ENCODE measurements at regions not wholly inside any gene's neighbourhood (a gene's known extent, or its start where the extent isn't known, plus 50 kb on each side); places are given as distances from the start of the nearest gene placed in this dataset.

DNA sequence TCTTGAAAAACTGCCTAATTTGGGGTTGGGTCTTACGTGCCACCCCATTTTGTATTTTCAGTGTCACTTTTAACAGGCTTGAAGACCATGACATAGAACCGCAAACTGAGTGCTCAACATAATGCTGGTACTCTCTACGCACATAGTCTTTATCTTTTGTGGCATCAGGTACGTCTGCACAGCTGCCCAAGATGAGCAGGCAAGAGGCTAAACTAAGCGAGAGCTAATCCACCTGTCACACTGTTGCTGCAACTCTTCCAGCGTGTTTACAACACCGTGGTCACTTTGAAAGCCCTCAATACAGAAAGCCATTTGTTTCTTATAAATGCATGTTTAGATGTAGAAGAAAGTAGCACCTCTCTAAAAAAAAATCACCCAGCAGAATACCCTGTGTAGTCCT, 270.0 kb upstream of the TCF4 start:
- TF ChIP-seq, protein P1, sequence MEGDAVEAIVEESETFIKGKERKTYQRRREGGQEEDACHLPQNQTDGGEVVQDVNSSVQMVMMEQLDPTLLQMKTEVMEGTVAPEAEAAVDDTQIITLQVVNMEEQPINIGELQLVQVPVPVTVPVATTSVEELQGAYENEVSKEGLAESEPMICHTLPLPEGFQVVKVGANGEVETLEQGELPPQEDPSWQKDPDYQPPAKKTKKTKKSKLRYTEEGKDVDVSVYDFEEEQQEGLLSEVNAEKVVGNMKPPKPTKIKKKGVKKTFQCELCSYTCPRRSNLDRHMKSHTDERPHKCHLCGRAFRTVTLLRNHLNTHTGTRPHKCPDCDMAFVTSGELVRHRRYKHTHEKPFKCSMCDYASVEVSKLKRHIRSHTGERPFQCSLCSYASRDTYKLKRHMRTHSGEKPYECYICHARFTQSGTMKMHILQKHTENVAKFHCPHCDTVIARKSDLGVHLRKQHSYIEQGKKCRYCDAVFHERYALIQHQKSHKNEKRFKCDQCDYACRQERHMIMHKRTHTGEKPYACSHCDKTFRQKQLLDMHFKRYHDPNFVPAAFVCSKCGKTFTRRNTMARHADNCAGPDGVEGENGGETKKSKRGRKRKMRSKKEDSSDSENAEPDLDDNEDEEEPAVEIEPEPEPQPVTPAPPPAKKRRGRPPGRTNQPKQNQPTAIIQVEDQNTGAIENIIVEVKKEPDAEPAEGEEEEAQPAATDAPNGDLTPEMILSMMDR (IDR thresholded peaks at IDR 0.05): no peak

DNA sequence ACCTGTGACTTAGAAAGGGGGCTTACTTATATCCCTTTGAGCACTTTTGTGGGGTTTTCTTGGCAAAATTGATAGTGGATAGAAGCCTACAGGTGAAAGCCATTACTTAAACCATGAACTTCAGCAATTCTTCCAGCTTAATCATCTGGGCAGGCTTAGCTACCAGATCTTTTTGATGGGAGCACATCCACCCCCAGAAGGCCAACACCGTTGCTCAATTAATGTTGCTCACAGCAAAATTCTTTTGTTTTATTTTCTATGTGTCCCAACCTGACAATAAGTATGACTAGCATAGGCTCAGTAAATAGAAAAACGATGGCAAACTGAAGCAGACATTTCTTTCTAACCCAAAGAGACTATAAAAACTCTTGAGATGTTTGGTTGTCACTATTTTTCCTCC, 269.4 kb upstream of the TCF4 start:
- TF ChIP-seq, protein P1 (IDR thresholded peaks at IDR 0.05): no peak

DNA sequence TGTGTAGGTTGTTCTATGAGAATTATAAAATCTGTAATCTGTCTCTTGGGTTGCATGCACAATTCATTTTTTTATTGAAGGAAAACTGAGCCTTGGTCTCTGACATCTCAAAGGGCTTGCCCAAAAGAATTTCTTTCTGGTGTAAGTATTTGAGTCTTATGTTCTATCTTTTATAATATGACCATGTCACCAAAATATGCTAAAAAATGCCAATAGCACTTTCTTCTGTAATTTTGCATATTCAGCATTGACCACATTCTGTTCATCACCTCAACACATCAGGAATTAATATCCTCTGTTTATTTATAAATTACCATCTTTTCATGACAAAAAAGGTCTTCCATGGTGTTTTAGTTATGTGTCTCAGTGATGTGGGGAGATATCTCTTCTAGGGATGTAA, 268.7 kb upstream of the TCF4 start:
- TF ChIP-seq, protein P1 (IDR thresholded peaks at IDR 0.05): no peak

DNA sequence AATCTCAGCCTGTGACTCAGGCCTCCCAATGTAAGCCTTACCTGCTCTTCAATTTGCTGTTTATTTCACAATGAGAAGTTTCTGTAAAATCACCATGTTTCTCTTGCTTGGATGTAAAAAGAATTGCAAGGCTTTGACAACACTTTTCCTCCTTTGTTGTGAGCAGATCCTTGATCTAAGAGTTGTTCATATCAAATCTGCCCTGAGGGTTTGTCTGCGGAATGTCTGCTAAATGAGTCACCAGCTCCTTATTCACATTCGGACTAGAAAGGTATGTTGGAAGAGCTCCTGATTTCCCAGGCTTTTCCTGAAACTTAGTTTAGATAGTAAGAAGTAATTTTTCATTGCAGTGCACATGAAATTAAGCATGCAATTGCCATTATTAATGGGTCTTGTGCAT, 268.2 kb upstream of the TCF4 start:
- TF ChIP-seq, protein P1 (IDR thresholded peaks at IDR 0.05): no peak

DNA sequence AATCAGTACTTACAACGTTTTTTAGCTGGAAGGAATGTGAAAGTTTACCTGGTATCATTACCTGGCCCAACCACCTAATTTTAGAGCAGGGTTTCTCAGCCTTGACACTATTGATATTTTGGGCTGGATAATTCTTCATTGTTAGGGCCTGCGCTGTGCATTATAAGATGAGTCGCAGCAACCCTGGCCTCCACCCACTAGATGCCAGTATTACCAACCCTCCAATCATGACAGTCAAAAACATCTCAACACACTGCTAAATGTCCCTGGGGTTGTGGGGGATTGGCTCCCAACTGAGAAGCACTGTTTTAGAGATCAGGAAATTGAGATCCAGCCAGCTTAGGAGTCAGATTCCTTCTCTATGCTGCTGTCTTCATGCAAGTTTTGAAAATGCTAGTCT, 265.3 kb upstream of the TCF4 start:
- TF ChIP-seq, protein P1 (IDR thresholded peaks at IDR 0.05): no peak

DNA sequence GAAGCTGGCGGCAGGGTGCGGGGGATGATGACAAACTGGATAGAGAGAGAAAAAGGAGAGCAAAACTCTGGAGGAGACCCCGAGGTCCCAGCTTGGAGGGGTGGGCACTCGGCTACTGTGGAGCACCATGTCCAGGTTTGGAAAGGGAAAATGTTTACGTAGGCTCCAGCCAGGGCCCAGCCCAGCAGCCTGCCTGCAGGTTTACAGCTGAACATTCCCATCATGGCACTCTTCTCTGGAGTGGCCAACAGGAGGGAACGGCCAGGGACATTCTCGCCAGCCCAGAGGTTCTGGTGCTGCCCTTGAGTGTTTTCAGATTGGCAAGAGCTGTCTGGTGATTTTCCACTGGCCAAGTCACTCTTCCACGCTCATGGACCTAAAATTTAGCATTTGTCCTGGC, 262.9 kb upstream of the TCF4 start:
- TF ChIP-seq, protein P1 (IDR thresholded peaks at IDR 0.05): no peak

DNA sequence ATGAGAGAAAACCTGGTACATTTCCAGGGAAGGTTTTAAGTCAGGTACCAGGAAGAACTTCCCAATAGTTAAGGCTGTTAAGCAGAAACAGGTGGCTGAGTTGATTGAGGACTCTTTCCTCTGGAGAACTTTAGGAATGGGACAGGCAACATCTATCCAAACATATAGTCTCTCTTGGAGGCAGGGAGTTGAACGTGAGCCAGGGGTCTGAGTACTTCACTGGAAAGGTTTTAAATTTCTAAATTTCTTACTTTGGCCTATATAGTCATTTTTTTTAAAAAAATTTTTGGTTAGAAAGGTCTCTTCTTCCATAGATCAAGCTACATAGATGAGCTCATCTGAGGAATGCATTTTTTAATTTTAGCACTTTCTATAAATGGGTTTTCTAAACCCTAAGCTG, 261.4 kb upstream of the TCF4 start:
- TF ChIP-seq, protein P1 (IDR thresholded peaks at IDR 0.05): no peak

DNA sequence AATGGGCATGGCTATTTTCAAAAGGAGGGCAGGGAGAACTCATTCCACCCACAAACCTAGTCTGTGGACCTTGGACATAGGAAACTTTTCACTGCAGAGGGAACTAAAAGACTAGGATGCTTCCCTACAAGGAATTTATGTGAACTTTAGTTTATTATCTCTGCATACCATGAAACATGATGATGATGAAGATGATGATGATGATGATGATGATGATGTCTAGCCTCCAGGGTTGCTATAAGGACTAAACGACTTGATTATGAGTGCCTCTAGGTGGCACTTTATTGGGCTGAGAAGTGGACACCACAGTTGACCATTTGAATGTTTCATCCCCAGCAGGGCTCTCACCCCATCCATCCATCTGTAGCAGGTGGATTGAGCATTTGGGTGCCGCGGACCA, 260.0 kb upstream of the TCF4 start:
- TF ChIP-seq, protein P1 (IDR thresholded peaks at IDR 0.05): no peak
